ENCODE measurements at regions not wholly inside any gene's neighbourhood (a gene's known extent, or its start where the extent isn't known, plus 50 kb on each side); places are given as distances from the start of the nearest gene placed in this dataset.

DNA sequence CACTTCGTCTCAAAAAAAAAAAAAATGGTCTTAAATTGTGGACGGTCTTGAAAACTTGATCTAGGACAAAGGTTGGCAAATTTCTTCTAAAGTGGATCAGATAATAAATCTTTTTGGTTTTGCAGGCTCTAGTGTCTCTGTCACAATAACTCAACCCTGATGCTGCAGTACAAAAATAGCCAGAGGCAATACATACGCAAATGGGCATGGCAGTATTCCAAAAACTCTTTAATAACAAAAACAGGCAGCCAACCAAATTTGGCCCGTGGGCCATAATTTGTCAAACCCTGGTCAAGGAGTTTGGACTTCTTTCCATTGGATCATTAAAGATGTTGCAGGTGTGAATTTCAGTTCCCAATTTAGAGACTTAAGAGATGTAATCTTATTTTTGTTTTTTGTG, 93.5 kb upstream of the MRI1 start:
- Histone ChIP-seq H3K4me3 (no peak overlapping the region), H3K36me3 (no peaks in the 10 kb centered on the region), H3K27ac (no peak overlapping the region), H3K9me3 (no peaks in the 10 kb centered on the region), H3K27me3 (no peaks in the 10 kb centered on the region), H3K4me1 (no peaks in the 10 kb centered on the region)
- DNase-seq (ENCODE audit: extremely low spot score in 2 of 2): no peak
- intact Hi-C loops (cut with DNase I): no loop called here
- TF ChIP-seq, protein P1, sequence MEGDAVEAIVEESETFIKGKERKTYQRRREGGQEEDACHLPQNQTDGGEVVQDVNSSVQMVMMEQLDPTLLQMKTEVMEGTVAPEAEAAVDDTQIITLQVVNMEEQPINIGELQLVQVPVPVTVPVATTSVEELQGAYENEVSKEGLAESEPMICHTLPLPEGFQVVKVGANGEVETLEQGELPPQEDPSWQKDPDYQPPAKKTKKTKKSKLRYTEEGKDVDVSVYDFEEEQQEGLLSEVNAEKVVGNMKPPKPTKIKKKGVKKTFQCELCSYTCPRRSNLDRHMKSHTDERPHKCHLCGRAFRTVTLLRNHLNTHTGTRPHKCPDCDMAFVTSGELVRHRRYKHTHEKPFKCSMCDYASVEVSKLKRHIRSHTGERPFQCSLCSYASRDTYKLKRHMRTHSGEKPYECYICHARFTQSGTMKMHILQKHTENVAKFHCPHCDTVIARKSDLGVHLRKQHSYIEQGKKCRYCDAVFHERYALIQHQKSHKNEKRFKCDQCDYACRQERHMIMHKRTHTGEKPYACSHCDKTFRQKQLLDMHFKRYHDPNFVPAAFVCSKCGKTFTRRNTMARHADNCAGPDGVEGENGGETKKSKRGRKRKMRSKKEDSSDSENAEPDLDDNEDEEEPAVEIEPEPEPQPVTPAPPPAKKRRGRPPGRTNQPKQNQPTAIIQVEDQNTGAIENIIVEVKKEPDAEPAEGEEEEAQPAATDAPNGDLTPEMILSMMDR (IDR thresholded peaks at IDR 0.05): no peak
- TF ChIP-seq POLR2AphosphoS5 (IDR thresholded peaks at IDR 0.05; ENCODE audit: insufficient read depth in 1 of 2, low read depth in 1 of 2) (no peak), POLR2A (IDR thresholded peaks at IDR 0.05) (no peak)

DNA sequence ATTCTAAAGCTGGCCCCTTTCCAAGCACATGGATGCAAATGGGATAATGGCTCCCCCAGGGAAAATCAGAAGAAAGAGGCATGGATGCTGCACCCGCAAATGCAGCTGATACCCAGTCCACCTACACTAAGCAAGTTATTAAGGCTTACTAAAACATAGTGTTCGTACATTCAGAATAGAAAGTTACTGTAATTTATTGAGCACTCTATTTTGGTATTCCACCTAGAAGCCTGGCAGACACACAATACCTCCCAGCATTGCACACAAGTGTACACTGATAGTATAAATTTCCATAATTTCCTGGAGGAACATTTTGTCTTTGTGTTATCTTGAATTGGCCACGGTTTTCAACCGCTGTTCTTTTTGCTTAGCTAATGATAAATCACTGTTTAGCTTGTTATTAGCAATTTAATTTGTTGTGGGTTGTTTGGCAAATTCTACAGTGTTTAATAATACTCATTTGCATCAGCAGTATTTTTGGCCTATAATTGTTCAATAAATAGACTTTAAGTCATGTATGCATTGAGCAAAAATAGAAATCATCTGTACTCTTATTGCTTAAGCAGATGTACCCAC, 94.5 kb upstream of the MRI1 start:
- no peak for DNase-seq (ENCODE audit: extremely low spot score in 2 of 2)
- Histone ChIP-seq H3K9me3 (no peaks in the 10 kb centered on the region), H3K27ac (no peak overlapping the region), H3K4me3 (no peak overlapping the region), H3K4me1 (no peaks in the 10 kb centered on the region), H3K36me3 (no peaks in the 10 kb centered on the region), H3K27me3 (no peaks in the 10 kb centered on the region)
- intact Hi-C loops (cut with DNase I): no loop called here
- TF ChIP-seq POLR2A (IDR thresholded peaks at IDR 0.05) (no peak), POLR2AphosphoS5 (IDR thresholded peaks at IDR 0.05; ENCODE audit: insufficient read depth in 1 of 2, low read depth in 1 of 2) (no peak)
- TF ChIP-seq, protein P1 (IDR thresholded peaks at IDR 0.05): no peak

DNA sequence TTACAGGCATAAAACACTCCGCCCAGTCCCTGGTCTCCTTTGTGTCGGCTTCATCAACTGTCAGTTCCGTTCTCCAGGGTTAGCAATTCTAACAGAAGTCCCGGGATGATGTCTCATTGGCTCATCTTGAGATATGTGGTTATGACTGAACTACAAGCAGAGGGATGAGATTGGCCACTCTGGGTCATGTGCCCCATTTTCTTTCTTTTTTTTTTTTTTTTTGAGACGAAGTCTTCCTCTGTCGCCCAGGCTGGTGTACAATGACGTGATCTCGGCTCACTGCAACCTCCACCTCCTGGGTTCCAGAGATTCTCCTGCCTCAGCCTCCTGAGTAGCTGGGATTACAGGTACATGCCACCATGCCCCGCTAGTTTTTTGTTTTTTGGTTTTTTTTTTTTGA, 95.4 kb upstream of the MRI1 start:
- Histone ChIP-seq H3K36me3 (no peaks in the 10 kb centered on the region), H3K4me1 (no peaks in the 10 kb centered on the region), H3K9me3 (no peaks in the 10 kb centered on the region), H3K27ac (no peak overlapping the region), H3K4me3 (no peak overlapping the region), H3K27me3 (no peaks in the 10 kb centered on the region)
- TF ChIP-seq POLR2A (IDR thresholded peaks at IDR 0.05): no peak
- no peak for TF ChIP-seq POLR2AphosphoS5 (IDR thresholded peaks at IDR 0.05; ENCODE audit: insufficient read depth in 1 of 2, low read depth in 1 of 2)
- TF ChIP-seq, protein P1 (IDR thresholded peaks at IDR 0.05): no peak
- intact Hi-C loops (cut with DNase I): no loop called here
- DNase-seq (ENCODE audit: extremely low spot score in 2 of 2): no peak

DNA sequence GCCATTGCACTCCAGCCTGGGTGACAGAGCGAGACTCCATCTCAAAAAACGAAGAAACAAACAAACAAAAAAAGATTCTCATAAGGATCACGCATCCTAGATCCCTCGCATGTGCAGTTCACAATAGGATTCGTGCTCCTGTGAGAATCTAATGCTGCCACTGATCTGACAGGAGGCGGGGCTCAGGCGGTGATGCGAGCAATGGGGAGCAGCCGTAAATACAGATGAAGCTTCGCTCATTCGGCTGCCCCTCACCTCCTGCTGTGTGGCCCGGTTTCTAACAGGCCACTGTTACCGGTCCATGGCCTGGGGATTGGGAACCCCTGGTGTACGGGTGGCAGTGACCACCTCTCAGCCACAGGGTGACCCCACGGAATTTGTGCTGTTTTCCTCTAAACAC, 98.2 kb upstream of the MRI1 start:
- H3K36me3 ChIP-seq: no peaks in the 10 kb centered on the region
- H3K27ac ChIP-seq: no peak overlapping the region
- H3K4me1 ChIP-seq: no peaks in the 10 kb centered on the region
- no peaks in the 10 kb centered on the region for H3K9me3 ChIP-seq
- no peak overlapping the region for H3K4me3 ChIP-seq
- intact Hi-C loops (cut with DNase I): no loop called here
- TF ChIP-seq, protein P1 (IDR thresholded peaks at IDR 0.05): no peak
- TF ChIP-seq POLR2AphosphoS5 (IDR thresholded peaks at IDR 0.05; ENCODE audit: insufficient read depth in 1 of 2, low read depth in 1 of 2) (no peak), POLR2A (IDR thresholded peaks at IDR 0.05) (no peak)
- DNase-seq (ENCODE audit: extremely low spot score in 2 of 2): no peak
- H3K27me3 ChIP-seq: no peaks in the 10 kb centered on the region

DNA sequence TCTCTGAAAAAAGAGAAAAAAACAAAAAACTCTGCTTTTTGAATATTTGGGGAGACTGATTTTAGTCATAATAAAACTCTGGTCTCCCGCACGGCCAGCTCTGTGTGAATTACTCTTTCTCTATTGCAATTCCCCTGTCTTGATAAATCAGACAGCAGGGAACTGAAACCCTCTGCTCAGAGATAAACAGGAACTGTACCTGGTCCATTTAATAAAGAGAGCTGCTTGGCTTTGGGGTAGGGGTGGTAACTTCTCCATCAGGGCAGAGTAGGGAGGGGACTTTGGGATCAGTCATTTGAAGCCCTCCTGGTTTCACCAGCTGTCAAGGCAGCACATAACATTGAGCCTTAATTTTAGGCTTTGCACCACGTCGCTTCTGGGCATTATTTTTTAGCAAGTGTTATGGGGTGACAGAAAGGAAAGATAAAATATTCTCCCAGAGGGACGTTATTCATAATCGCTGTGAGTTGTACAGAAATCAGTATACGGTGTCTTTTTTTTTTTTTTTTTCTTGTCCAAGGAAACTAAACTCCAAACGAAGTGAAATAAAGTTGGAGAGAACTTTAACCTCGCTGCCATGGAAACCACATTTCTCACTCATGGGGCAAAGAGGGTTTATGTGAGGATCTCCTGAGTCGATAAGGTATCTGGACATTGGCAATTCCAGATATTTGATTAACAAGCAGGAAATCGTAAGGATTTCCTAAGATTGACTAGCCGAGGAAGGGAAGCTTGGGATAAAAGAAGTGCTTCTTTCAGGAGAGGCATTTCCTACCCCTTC, 99.0 kb upstream of the MRI1 start:
- no peak for TF ChIP-seq POLR2A (IDR thresholded peaks at IDR 0.05)
- TF ChIP-seq, protein P1 (IDR thresholded peaks at IDR 0.05): no peak
- TF ChIP-seq POLR2AphosphoS5 (IDR thresholded peaks at IDR 0.05; ENCODE audit: insufficient read depth in 1 of 2, low read depth in 1 of 2): no peak
- Histone ChIP-seq H3K27ac (no peak overlapping the region), H3K4me1 (no peaks in the 10 kb centered on the region), H3K9me3 (no peaks in the 10 kb centered on the region), H3K4me3 (no peak overlapping the region), H3K27me3 (no peaks in the 10 kb centered on the region), H3K36me3 (no peaks in the 10 kb centered on the region)
- no peak for DNase-seq (ENCODE audit: extremely low spot score in 2 of 2)
- intact Hi-C loops (cut with DNase I): no loop called here
